Activated T-helper 17 cell treated with anti-CD3 and anti-CD28 coated beads, Interleukin-2, amount 50 U/mL, for 72 hours (primary cell): ENCODE measurements at regions not wholly inside any gene's neighbourhood (a gene's known extent, or its start where the extent isn't known, plus 50 kb on each side); places are given as distances from the start of the nearest gene placed in this dataset.

Experiments
- ATAC-seq: fragments of 150-1000 bp; cut with Tn5 transposase; replicated peaks from 2 replicates; pipeline ENCODE4 v1.10.0; 2021; ENCODE audit warnings: mild to moderate bottlenecking, moderate library complexity
- H3K27ac Mint-ChIP-seq: one replicate; pipeline ENCODE4 v1.8.0; 2022; ENCODE audit warnings: mixed read lengths
- H3K27me3 Mint-ChIP-seq: one replicate; pipeline ENCODE4 v1.8.0; 2022; ENCODE audit warnings: mixed read lengths
- H3K36me3 Mint-ChIP-seq: one replicate; pipeline ENCODE4 v1.8.0; 2022; ENCODE audit warnings: low read depth, mild to moderate bottlenecking, mixed read lengths
- H3K4me1 Mint-ChIP-seq: one replicate; pipeline ENCODE4 v1.8.0; 2022; ENCODE audit warnings: mixed read lengths
- H3K4me3 Mint-ChIP-seq: one replicate; pipeline ENCODE4 v1.8.0; 2022; ENCODE audit warnings: mild to moderate bottlenecking, mixed read lengths
- H3K9me3 Mint-ChIP-seq: one replicate; pipeline ENCODE4 v1.8.0; 2022; ENCODE audit warnings: mixed read lengths

- no peaks in the 10 kb centered on the region for H3K9me3 Mint-ChIP-seq
- no peak overlapping the region for H3K4me3 Mint-ChIP-seq
- no peak for ATAC-seq
- peaks cover 3% of the 10 kb centered on the region for H3K27me3 Mint-ChIP-seq
- no peak overlapping the region for H3K27ac Mint-ChIP-seq
- H3K36me3 Mint-ChIP-seq = no peaks in the 10 kb centered on the region
- no peaks in the 10 kb centered on the region for H3K4me1 Mint-ChIP-seq
Observed at GRCh38 chr2:215579809-215580208, 143.9 kb upstream of the FN1 start.

GRCh38 chr2:215577356-215577755 lies 141.5 kb upstream of the FN1 start:
- no peak for ATAC-seq
- H3K27ac Mint-ChIP-seq = no peak overlapping the region
- H3K9me3 Mint-ChIP-seq = no peaks in the 10 kb centered on the region
- H3K36me3 Mint-ChIP-seq = no peaks in the 10 kb centered on the region
- no peaks in the 10 kb centered on the region for H3K4me1 Mint-ChIP-seq
- H3K27me3 Mint-ChIP-seq = peaks cover 3% of the 10 kb centered on the region
- no peak overlapping the region for H3K4me3 Mint-ChIP-seq

- Mint-ChIP-seq H3K36me3 (no peaks in the 10 kb centered on the region), H3K4me1 (no peaks in the 10 kb centered on the region), H3K27ac (no peak overlapping the region), H3K9me3 (no peaks in the 10 kb centered on the region), H3K4me3 (no peak overlapping the region), H3K27me3 (peaks cover 5% of the 10 kb centered on the region)
- no peak for ATAC-seq
Observed at GRCh38 chr2:215576572-215576971, 140.7 kb upstream of the FN1 start.

- ATAC-seq = no peak
- H3K4me3 Mint-ChIP-seq = no peak overlapping the region
- no peaks in the 10 kb centered on the region for H3K4me1 Mint-ChIP-seq
- no peaks in the 10 kb centered on the region for H3K9me3 Mint-ChIP-seq
- peaks cover 14% of the 10 kb centered on the region for H3K27me3 Mint-ChIP-seq
- no peaks in the 10 kb centered on the region for H3K36me3 Mint-ChIP-seq
- no peak overlapping the region for H3K27ac Mint-ChIP-seq
Observed at GRCh38 chr2:215573496-215573895, 137.6 kb upstream of the FN1 start.

- H3K27ac Mint-ChIP-seq = no peak overlapping the region
- no peaks in the 10 kb centered on the region for H3K36me3 Mint-ChIP-seq
- no peaks in the 10 kb centered on the region for H3K9me3 Mint-ChIP-seq
- H3K4me1 Mint-ChIP-seq = no peaks in the 10 kb centered on the region
- peaks cover 14% of the 10 kb centered on the region for H3K27me3 Mint-ChIP-seq
- H3K4me3 Mint-ChIP-seq = no peak overlapping the region
- ATAC-seq = no peak
Observed at GRCh38 chr2:215572341-215572848, 136.5 kb upstream of the FN1 start.

GRCh38 chr2:215571689-215572088 lies 135.8 kb upstream of the FN1 start:
- Mint-ChIP-seq H3K27ac (no peak overlapping the region), H3K9me3 (no peaks in the 10 kb centered on the region), H3K36me3 (no peaks in the 10 kb centered on the region), H3K4me1 (no peaks in the 10 kb centered on the region), H3K4me3 (no peak overlapping the region), H3K27me3 (peaks cover 12% of the 10 kb centered on the region)
- no peak for ATAC-seq

- H3K4me1 Mint-ChIP-seq = no peaks in the 10 kb centered on the region
- H3K9me3 Mint-ChIP-seq = no peaks in the 10 kb centered on the region
Observed at GRCh38 chr2:215567504-215567903, 131.6 kb upstream of the FN1 start.

GRCh38 chr2:215565897-215566296 lies 130.0 kb upstream of the FN1 start:
- peaks cover 7% of the 10 kb centered on the region for H3K27me3 Mint-ChIP-seq
- H3K4me1 Mint-ChIP-seq = no peaks in the 10 kb centered on the region
- H3K9me3 Mint-ChIP-seq = peaks cover 4% of the 10 kb centered on the region
- ATAC-seq = no peak
- no peak overlapping the region for H3K4me3 Mint-ChIP-seq
- no peaks in the 10 kb centered on the region for H3K36me3 Mint-ChIP-seq
- H3K27ac Mint-ChIP-seq = no peak overlapping the region

More at GRCh38 chr2:215567504-215567903, 131.6 kb upstream of the FN1 start:
- no peak overlapping the region for H3K27ac Mint-ChIP-seq
- no peak for ATAC-seq
- H3K27me3 Mint-ChIP-seq = peaks cover 11% of the 10 kb centered on the region
- H3K4me3 Mint-ChIP-seq = no peak overlapping the region
- H3K36me3 Mint-ChIP-seq = no peaks in the 10 kb centered on the region

- Mint-ChIP-seq H3K27me3 (no peaks in the 10 kb centered on the region), H3K9me3 (peaks cover 4% of the 10 kb centered on the region), H3K4me1 (no peaks in the 10 kb centered on the region), H3K36me3 (no peaks in the 10 kb centered on the region), H3K4me3 (no peak overlapping the region), H3K27ac (no peak overlapping the region)
- ATAC-seq = no peak
Observed at GRCh38 chr2:215557701-215558100, 121.8 kb upstream of the FN1 start.

GRCh38 chr2:215556979-215557378 lies 121.1 kb upstream of the FN1 start:
- no peaks in the 10 kb centered on the region for H3K27me3 Mint-ChIP-seq
- H3K9me3 Mint-ChIP-seq = peaks cover 4% of the 10 kb centered on the region
- H3K4me3 Mint-ChIP-seq = no peak overlapping the region
- H3K36me3 Mint-ChIP-seq = no peaks in the 10 kb centered on the region
- no peaks in the 10 kb centered on the region for H3K4me1 Mint-ChIP-seq
- no peak overlapping the region for H3K27ac Mint-ChIP-seq
- no peak for ATAC-seq

GRCh38 chr2:215554689-215555498 lies 119.0 kb upstream of the FN1 start:
- H3K36me3 Mint-ChIP-seq = no peaks in the 10 kb centered on the region
- no peaks in the 10 kb centered on the region for H3K4me1 Mint-ChIP-seq

GRCh38 chr2:215553946-215554345 lies 118.1 kb upstream of the FN1 start:
- ATAC-seq = no peak
- no peaks in the 10 kb centered on the region for H3K27me3 Mint-ChIP-seq
- H3K4me3 Mint-ChIP-seq = no peak overlapping the region

More at GRCh38 chr2:215554689-215555498, 119.0 kb upstream of the FN1 start:
- no peak overlapping the region for H3K27ac Mint-ChIP-seq
- no peak for ATAC-seq
- H3K4me3 Mint-ChIP-seq = no peak overlapping the region
- H3K27me3 Mint-ChIP-seq = no peaks in the 10 kb centered on the region
- H3K9me3 Mint-ChIP-seq = no peaks in the 10 kb centered on the region

GRCh38 chr2:215552144-215552580 lies 116.3 kb upstream of the FN1 start:
- ATAC-seq = no peak
- H3K9me3 Mint-ChIP-seq = no peaks in the 10 kb centered on the region
- H3K36me3 Mint-ChIP-seq = no peaks in the 10 kb centered on the region
- H3K4me3 Mint-ChIP-seq = no peak overlapping the region
- no peaks in the 10 kb centered on the region for H3K27me3 Mint-ChIP-seq
- no peak overlapping the region for H3K27ac Mint-ChIP-seq
- H3K4me1 Mint-ChIP-seq = no peaks in the 10 kb centered on the region

More at GRCh38 chr2:215553946-215554345, 118.1 kb upstream of the FN1 start:
- Mint-ChIP-seq H3K4me1 (no peaks in the 10 kb centered on the region), H3K36me3 (no peaks in the 10 kb centered on the region), H3K27ac (no peak overlapping the region), H3K9me3 (no peaks in the 10 kb centered on the region)

GRCh38 chr2:215550331-215550730 lies 114.5 kb upstream of the FN1 start:
- Mint-ChIP-seq H3K27me3 (no peaks in the 10 kb centered on the region), H3K4me1 (no peaks in the 10 kb centered on the region)
- ATAC-seq = no peak

GRCh38 chr2:215548714-215549113 lies 112.8 kb upstream of the FN1 start:
- Mint-ChIP-seq H3K27me3 (no peaks in the 10 kb centered on the region), H3K4me3 (no peak overlapping the region), H3K36me3 (no peaks in the 10 kb centered on the region), H3K4me1 (no peaks in the 10 kb centered on the region), H3K9me3 (no peaks in the 10 kb centered on the region), H3K27ac (no peak overlapping the region)
- ATAC-seq = no peak

More at GRCh38 chr2:215550331-215550730, 114.5 kb upstream of the FN1 start:
- Mint-ChIP-seq H3K27ac (no peak overlapping the region), H3K36me3 (no peaks in the 10 kb centered on the region), H3K9me3 (no peaks in the 10 kb centered on the region), H3K4me3 (no peak overlapping the region)
